NB4 (cell line): ENCODE measurements at regions not wholly inside any gene's neighbourhood (a gene's known extent, or its start where the extent isn't known, plus 50 kb on each side); places are given as distances from the start of the nearest gene placed in this dataset.

Experiments
- CTCF ChIP-seq: IDR thresholded peaks from one replicate; pipeline ENCODE4 v1.5.1; 2012; ENCODE audit warnings: low read depth, low read length
- MYC ChIP-seq: IDR thresholded peaks from 2 replicates; pipeline ENCODE4 v1.6.1; 2011; ENCODE audit warnings: low read depth, low read length
- POLR2A ChIP-seq: IDR thresholded peaks from 2 replicates; pipeline ENCODE4 v1.6.1; 2011; ENCODE audit warnings: mild to moderate bottlenecking; ENCODE audit not compliant: insufficient read length; ENCODE audit errors: extremely low read depth

DNA sequence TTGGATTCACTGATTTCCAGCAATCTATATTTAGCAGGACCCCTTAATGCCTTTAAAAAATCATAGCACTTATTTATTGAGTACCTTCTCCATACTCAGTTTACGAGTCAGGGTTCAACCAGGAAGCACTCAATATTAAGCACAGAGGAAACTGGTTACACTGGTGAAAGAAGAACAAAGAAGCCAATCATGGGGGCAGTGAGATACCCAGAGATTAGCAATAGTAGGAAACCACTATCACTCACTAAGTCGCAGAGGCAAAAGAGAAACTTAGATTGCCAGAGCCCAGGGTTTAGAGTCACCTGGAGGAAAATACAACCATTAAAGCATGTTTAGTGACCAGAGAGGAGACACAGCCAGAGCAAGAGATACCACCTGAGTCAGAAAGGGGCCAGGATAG lies 670.5 kb upstream of the USP24 start:
- no peak for TF ChIP-seq POLR2A
- TF ChIP-seq CTCF, result no peak
- no peak for TF ChIP-seq MYC
